ENCODE measurements at regions not wholly inside any gene's neighbourhood (a gene's known extent, or its start where the extent isn't known, plus 50 kb on each side); places are given as distances from the start of the nearest gene placed in this dataset.

DNA sequence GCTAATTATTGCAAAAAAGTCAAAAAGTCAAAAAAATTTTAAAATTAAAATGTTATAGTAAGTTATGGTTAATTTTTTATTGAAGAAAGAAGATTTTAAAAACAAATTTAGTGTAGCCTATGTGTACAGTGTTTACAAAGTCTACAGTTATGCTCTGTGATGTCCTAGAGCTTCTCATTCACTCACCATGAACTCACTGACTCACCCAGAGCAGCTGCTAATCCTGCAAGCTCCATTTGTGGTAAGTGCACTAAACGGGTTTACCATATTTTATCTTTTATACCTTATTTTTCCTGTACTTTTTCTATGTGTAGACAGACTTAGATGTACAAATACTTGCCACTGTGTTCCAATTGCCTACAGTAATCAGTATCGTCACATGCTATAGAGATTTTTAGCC, 788.2 kb downstream of the DSC3 start:
- CTCF ChIA-PET: no interaction called here
- no peaks in the 10 kb centered on the region for H3K27me3 Mint-ChIP-seq (ENCODE audit: low read depth)
- no peak overlapping the region for H3K4me3 Mint-ChIP-seq
- peaks cover 8% of the 10 kb centered on the region for H3K9me3 Mint-ChIP-seq (ENCODE audit: insufficient read depth)
- no peak overlapping the region for H3K27ac Mint-ChIP-seq
- POLR2A ChIA-PET: no interaction called here
- no peak for DNase-seq
- no peaks in the 10 kb centered on the region for H3K36me3 Mint-ChIP-seq (ENCODE audit: low read depth)
- H3K4me1 Mint-ChIP-seq (ENCODE audit: low read depth): no peaks in the 10 kb centered on the region
- ATAC-seq: no peak

DNA sequence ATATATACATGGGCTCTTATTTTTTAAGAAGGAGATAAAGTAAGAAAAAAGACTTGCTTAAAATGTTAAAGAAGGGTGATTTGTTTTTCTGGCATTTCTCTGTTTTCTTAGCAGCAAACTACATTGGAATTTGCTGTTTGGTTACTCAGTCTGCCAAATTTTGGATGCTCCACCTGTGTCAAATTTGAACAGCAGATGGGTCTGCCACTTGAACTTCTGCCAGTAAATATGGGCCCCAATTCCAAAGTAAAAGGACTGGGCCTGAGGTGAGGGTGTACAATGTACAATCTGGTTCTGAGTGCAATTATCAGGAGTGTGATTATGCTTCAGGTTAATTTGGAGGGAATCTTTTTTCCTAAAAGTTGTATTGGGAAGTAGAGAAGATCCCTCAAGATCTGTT, 794.5 kb downstream of the DSC3 start:
- ChIA-PET POLR2A (no interaction called here), CTCF (no interaction called here)
- no peak for DNase-seq
- H3K27ac Mint-ChIP-seq: no peak overlapping the region
- H3K27me3 Mint-ChIP-seq (ENCODE audit: low read depth): no peaks in the 10 kb centered on the region
- no peaks in the 10 kb centered on the region for H3K4me1 Mint-ChIP-seq (ENCODE audit: low read depth)
- H3K4me3 Mint-ChIP-seq: no peak overlapping the region
- H3K9me3 Mint-ChIP-seq (ENCODE audit: insufficient read depth): peaks cover 12% of the 10 kb centered on the region
- ATAC-seq: no peak
- no peaks in the 10 kb centered on the region for H3K36me3 Mint-ChIP-seq (ENCODE audit: low read depth)

DNA sequence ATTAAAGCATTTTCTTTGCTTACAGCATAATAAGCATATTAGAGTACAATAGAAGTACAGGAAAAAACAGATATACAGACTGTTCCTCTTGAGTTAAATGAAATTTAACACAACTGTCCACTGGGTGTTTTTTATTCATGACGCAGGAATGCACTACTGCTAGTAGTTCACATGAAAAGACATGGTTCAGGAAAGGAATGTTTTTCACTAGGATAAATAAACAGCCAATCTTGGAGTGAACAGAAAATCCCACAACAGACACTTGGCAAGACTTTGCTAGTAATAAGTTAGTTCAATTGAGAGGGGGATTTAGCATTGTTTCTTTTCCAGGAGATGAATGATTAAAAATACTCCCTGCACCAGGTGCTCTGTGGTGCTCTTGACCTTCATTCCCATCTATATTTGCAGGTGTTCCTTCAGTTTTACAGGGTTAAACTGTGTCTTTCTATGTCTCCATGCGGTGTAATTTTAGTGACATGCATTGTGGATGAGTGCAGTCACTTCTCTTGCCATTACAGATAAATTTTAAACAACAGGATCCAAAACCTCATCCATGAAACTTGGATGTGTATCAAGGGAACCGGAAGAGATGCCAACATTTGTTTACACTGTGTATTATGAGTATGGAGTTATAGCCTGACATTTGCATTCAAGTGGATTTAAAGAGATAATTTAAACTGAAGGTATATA, 796.6 kb downstream of the DSC3 start:
- DNase-seq (no peak), ATAC-seq (no peak)
- no peaks in the 10 kb centered on the region for H3K4me1 Mint-ChIP-seq (ENCODE audit: low read depth)
- ChIA-PET CTCF (no interaction called here), POLR2A (no interaction called here)
- H3K27me3 Mint-ChIP-seq (ENCODE audit: low read depth): no peaks in the 10 kb centered on the region
- H3K36me3 Mint-ChIP-seq (ENCODE audit: low read depth): no peaks in the 10 kb centered on the region
- H3K9me3 Mint-ChIP-seq (ENCODE audit: insufficient read depth): peaks cover 15% of the 10 kb centered on the region
- H3K27ac Mint-ChIP-seq: no peak overlapping the region
- no peak overlapping the region for H3K4me3 Mint-ChIP-seq

GRCh38 chr18:30234755-30235154, 807.8 kb downstream of the DSC3 start:
- Mint-ChIP-seq H3K9me3 (ENCODE audit: insufficient read depth) (no peaks in the 10 kb centered on the region), H3K4me3 (no peak overlapping the region), H3K36me3 (ENCODE audit: low read depth) (no peaks in the 10 kb centered on the region), H3K27ac (no peak overlapping the region), H3K4me1 (ENCODE audit: low read depth) (no peaks in the 10 kb centered on the region), H3K27me3 (ENCODE audit: low read depth) (no peaks in the 10 kb centered on the region)
- no peak for ATAC-seq
- no peak for DNase-seq
- CTCF ChIA-PET: no interaction called here
- POLR2A ChIA-PET: no interaction called here

DNA sequence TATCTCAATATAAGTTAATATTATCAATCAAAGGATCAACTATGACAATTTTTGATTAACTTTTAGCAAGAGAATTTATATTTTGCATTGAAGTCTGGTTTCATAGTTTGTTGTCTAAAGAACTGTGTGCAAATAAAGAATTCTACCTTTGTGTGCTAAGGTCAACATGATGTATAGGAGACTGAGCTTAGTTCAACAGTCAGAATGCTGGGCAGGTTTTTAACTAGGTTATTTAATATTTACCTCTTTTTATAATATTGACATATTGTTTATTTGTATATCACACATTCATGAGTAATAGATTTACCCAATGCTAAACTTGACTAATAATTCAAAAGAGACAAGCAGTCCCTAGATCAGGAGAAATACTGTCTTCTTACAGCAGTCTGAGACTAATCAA, 831.4 kb downstream of the DSC3 start:
- no peak overlapping the region for H3K27ac Mint-ChIP-seq
- ChIA-PET POLR2A (no interaction called here), CTCF (no interaction called here)
- H3K4me3 Mint-ChIP-seq: no peak overlapping the region
- DNase-seq (no peak), ATAC-seq (no peak)
- no peaks in the 10 kb centered on the region for H3K27me3 Mint-ChIP-seq (ENCODE audit: low read depth)
- H3K4me1 Mint-ChIP-seq (ENCODE audit: low read depth): no peaks in the 10 kb centered on the region
- no peaks in the 10 kb centered on the region for H3K36me3 Mint-ChIP-seq (ENCODE audit: low read depth)
- peaks cover 8% of the 10 kb centered on the region for H3K9me3 Mint-ChIP-seq (ENCODE audit: insufficient read depth)

DNA sequence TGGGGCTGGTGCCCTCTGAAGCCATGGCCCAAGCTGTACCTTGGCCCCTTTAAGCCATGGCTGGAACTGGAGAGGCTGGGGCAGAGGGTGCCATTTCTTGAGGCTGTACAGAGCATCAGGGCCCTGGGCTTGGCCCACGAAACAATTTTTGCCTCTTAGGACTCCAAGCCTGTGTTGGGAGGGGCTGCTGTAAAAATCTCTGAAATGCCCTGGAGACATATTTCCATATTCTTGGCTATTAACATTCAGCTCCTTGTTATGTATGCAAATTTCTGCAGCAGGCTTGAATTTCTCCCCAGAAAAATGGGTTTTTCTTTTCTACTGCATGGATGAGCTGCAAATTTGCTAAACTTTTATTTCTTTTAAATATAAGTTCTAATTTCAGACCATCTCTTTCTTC, 834.0 kb downstream of the DSC3 start:
- Mint-ChIP-seq H3K36me3 (ENCODE audit: low read depth) (no peaks in the 10 kb centered on the region), H3K27ac (no peak overlapping the region), H3K4me3 (no peak overlapping the region), H3K27me3 (ENCODE audit: low read depth) (no peaks in the 10 kb centered on the region), H3K4me1 (ENCODE audit: low read depth) (no peaks in the 10 kb centered on the region), H3K9me3 (ENCODE audit: insufficient read depth) (peaks cover 14% of the 10 kb centered on the region)
- CTCF ChIA-PET: no interaction called here
- DNase-seq (no peak), ATAC-seq (no peak)
- POLR2A ChIA-PET: no interaction called here

DNA sequence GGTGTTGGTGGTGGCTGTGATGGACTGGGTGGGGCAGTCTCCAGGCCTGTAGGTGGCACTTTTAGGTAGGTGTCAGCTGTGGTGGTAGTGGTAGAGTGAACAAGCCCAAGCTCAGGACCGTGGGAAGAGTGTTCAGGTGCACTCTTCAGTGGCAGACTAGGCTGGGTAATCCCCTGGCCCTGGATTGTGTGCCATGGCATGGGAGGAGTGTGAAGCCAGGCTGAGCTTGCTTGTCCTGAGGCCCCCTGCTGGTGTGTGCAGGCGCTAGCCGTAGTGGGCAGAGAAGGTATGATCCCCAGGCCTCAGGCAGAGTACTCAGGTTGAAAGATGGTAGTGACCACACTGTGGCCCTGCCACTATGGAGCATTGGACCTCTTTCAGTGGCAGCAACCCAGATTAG, 850.3 kb downstream of the DSC3 start:
- ChIA-PET POLR2A (no interaction called here), CTCF (no interaction called here)
- DNase-seq (no peak), ATAC-seq (no peak)
- no peak overlapping the region for H3K27ac Mint-ChIP-seq
- H3K4me3 Mint-ChIP-seq: no peak overlapping the region
- H3K4me1 Mint-ChIP-seq (ENCODE audit: low read depth): no peaks in the 10 kb centered on the region
- no peaks in the 10 kb centered on the region for H3K27me3 Mint-ChIP-seq (ENCODE audit: low read depth)
- no peaks in the 10 kb centered on the region for H3K36me3 Mint-ChIP-seq (ENCODE audit: low read depth)
- peaks cover 27% of the 10 kb centered on the region for H3K9me3 Mint-ChIP-seq (ENCODE audit: insufficient read depth)

DNA sequence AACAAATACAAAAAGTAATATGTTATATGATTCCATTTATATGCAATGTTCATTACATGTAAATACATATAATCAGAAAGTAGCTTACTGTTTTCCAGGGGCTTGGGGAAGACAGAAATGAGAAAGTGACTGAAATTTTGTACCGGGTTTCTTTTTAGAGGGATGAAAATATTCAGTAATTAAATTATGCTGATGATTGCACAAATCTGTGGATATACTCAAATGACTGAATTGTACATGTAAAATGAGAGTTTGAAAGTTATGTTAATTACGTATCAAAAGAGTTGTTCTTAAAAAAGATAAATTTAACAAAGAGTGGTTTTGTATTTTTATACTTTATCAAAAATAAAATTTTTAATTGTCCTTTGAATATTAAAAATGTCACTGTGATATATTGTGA, 856.3 kb downstream of the DSC3 start:
- Mint-ChIP-seq H3K27ac (no peak overlapping the region), H3K4me1 (ENCODE audit: low read depth) (no peaks in the 10 kb centered on the region), H3K36me3 (ENCODE audit: low read depth) (no peaks in the 10 kb centered on the region), H3K9me3 (ENCODE audit: insufficient read depth) (peaks cover 9% of the 10 kb centered on the region), H3K27me3 (ENCODE audit: low read depth) (no peaks in the 10 kb centered on the region), H3K4me3 (no peak overlapping the region)
- ATAC-seq (no peak), DNase-seq (no peak)
- ChIA-PET POLR2A (no interaction called here), CTCF (no interaction called here)

- no peak for DNase-seq
- Mint-ChIP-seq H3K9me3 (ENCODE audit: insufficient read depth) (peaks cover 16% of the 10 kb centered on the region), H3K4me3 (no peak overlapping the region), H3K36me3 (ENCODE audit: low read depth) (no peaks in the 10 kb centered on the region), H3K4me1 (ENCODE audit: low read depth) (no peaks in the 10 kb centered on the region), H3K27me3 (ENCODE audit: low read depth) (no peaks in the 10 kb centered on the region), H3K27ac (no peak overlapping the region)
- no peak for ATAC-seq
- ChIA-PET CTCF (no interaction called here), POLR2A (no interaction called here)
These were observed 865.5 kb downstream of the DSC3 start for GRCh38 chr18:30177056-30177455.

DNA sequence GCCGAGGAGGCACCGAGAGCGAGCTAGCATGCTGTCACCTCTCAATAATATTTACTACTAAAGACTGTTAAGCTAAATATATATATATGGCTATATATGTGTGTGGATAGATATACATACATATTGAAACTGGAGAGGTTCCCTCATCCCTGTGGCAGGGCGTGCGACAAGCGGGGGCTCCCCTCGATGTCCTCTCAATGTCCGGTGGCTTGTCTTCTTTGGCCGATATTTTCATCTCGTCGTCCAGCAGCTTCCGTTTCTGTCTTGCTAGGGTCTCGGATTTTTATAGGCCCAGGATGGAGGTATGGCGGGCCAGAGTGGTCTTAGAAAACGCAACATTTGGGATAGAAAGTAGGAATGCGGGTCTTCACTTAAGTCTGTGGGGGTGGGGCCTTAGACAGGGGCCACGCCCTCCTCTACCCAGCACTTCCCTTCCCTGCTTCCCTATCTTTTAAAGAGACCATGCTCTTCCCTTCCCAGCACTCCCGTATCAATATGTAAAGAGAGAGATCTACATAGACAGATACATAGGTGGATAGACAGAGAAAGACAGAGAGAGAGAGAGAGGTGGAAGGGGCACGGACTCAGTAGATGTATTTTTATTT, 866.8 kb downstream of the DSC3 start:
- POLR2A ChIA-PET: no interaction called here
- CTCF ChIA-PET: no interaction called here
- no peaks in the 10 kb centered on the region for H3K36me3 Mint-ChIP-seq (ENCODE audit: low read depth)

GRCh38 chr18:30175061-30175574, 867.4 kb downstream of the DSC3 start:
- Mint-ChIP-seq H3K27ac (no peak overlapping the region), H3K27me3 (ENCODE audit: low read depth) (no peaks in the 10 kb centered on the region), H3K4me1 (ENCODE audit: low read depth) (no peaks in the 10 kb centered on the region), H3K4me3 (no peak overlapping the region), H3K36me3 (ENCODE audit: low read depth) (no peaks in the 10 kb centered on the region), H3K9me3 (ENCODE audit: insufficient read depth) (peaks cover 16% of the 10 kb centered on the region)
- CTCF ChIA-PET: no interaction called here
- DNase-seq (no peak), ATAC-seq (no peak)
- POLR2A ChIA-PET: no interaction called here

More for the DNA sequence above, 866.8 kb downstream of the DSC3 start:
- peaks cover 16% of the 10 kb centered on the region for H3K9me3 Mint-ChIP-seq (ENCODE audit: insufficient read depth)
- no peaks in the 10 kb centered on the region for H3K27me3 Mint-ChIP-seq (ENCODE audit: low read depth)
- H3K27ac Mint-ChIP-seq: no peak overlapping the region
- no peaks in the 10 kb centered on the region for H3K4me1 Mint-ChIP-seq (ENCODE audit: low read depth)
- no peak overlapping the region for H3K4me3 Mint-ChIP-seq
- no peak for DNase-seq
- ATAC-seq: no peak

GRCh38 chr18:30163573-30163972, 879.0 kb downstream of the DSC3 start:
- H3K4me3 Mint-ChIP-seq: no peak overlapping the region
- ChIA-PET POLR2A (no interaction called here), CTCF (no interaction called here)
- no peaks in the 10 kb centered on the region for H3K36me3 Mint-ChIP-seq (ENCODE audit: low read depth)
- DNase-seq: no peak
- no peak overlapping the region for H3K27ac Mint-ChIP-seq
- no peaks in the 10 kb centered on the region for H3K9me3 Mint-ChIP-seq (ENCODE audit: insufficient read depth)
- no peaks in the 10 kb centered on the region for H3K4me1 Mint-ChIP-seq (ENCODE audit: low read depth)
- ATAC-seq: no peak
- H3K27me3 Mint-ChIP-seq (ENCODE audit: low read depth): no peaks in the 10 kb centered on the region

GRCh38 chr18:30160124-30160523, 882.4 kb downstream of the DSC3 start:
- H3K4me1 Mint-ChIP-seq (ENCODE audit: low read depth): no peaks in the 10 kb centered on the region
- no peaks in the 10 kb centered on the region for H3K27me3 Mint-ChIP-seq (ENCODE audit: low read depth)
- H3K36me3 Mint-ChIP-seq (ENCODE audit: low read depth): no peaks in the 10 kb centered on the region
- CTCF ChIA-PET: no interaction called here
- H3K4me3 Mint-ChIP-seq: no peak overlapping the region
- peaks cover 6% of the 10 kb centered on the region for H3K9me3 Mint-ChIP-seq (ENCODE audit: insufficient read depth)
- no peak for ATAC-seq
- POLR2A ChIA-PET: no interaction called here
- DNase-seq: no peak
- H3K27ac Mint-ChIP-seq: no peak overlapping the region

Data from activated CD8-positive, alpha-beta T cell treated with anti-CD3 and anti-CD28 coated beads, Interleukin-2, amount 10 ng/mL, durations not matched to agents 7 days and 5 days (primary cell).